ENCODE measurements at regions not wholly inside any gene's neighbourhood (a gene's known extent, or its start where the extent isn't known, plus 50 kb on each side); places are given as distances from the start of the nearest gene placed in this dataset.

GRCh38 chr16:79809376-79809775, 208.8 kb upstream of the MAF start:
- no peak for DNase-seq

- DNase-seq, result no peak
These were observed 208.2 kb upstream of the MAF start for GRCh38 chr16:79808731-79809130.

DNA sequence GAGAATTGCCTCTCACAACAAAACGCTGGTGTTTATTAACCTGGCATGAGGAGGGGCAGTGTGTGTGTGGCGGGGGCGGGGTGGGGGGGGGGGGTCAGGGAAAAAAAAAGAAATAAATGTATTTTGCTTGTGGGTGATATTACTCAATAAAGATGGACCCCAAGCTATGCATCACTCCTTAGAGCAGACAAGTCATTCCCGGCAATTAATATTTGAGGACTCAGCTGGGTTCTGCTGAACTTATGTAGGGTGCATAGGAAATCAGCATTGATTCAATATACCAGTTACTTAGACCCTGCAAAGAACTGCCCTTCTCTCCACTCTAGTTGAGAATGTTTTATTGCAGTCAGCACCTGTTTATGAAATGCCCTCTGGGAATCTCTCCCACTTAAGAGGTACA, 206.2 kb upstream of the MAF start:
- no peak for DNase-seq

GRCh38 chr16:79805621-79806020, 205.1 kb upstream of the MAF start:
- DNase-seq, result no peak

DNA sequence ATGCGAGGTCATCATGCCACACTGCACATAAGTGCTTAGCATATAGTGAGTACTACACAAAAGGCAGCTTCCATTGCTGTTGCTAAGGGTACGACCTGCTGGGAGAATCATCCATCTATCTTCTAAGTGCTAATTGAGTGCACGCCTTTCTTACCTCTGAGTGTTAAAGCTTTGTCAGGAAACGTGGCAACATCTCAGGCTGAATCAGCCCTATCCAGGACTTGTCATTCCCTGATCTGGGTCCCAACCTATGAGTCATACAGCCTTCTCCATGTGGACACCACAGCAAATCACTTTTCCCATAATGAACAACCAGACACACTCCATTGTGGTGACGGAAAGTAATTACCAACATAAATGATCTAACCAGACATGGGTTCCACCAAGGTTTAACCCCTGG, 201.1 kb upstream of the MAF start:
- DNase-seq, result no peak

DNA sequence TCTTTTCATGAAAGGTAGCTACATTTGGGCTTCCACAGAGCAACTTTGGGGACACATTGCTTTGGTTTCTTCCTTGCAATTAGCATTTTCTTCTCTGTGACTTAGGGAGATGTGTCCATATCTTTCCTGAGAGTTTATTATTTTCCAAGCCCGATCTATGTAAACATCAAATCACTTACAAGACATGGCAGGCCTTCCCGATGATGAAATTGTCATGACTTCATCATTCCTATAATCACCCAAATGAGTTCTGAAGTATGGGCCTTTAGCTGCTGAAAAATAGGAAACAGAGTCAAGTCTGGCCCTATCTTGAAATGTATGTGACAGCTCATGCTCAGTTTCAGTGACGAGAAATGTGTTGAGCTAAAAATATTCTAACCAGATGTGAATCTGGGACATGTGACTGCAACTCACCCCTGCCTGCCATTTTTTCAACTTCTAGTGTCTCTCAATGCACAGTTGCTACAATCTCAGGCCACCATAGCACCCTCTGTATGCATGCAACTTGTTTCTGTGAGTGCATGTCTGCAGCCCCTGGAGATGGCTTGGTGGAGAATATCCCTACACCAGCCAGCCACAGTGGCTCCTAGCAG, 199.6 kb upstream of the MAF start:
- no peak for DNase-seq

DNA sequence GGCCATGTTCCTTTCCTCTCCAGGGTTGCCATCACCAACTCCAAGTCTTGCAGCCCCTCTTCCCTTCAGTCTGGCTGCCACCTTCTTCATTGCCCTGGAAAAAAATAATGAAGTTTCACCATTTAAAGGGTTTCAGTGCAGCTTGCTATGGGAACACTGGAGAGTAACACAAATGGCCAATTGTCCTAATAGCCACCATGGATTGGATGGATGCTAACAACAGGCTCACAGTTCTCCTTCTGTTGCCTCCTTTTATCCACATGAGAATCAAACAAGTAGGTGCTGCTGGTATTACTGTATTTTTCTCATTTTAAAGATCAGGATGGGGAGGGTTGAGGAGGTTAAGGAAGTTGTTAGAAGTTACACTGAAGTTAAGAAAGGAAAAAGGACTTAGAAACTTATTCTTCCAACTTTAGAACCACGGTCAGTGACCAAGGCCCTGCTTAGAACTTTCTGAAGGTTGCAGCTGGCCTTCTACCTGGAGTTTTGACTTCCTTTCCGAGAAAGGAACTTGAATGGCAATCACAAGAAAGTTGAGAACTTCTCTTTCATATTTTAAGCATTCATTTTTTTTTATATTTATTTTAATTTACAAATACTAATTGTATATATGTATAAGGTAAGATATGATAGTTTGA, 198.0 kb upstream of the MAF start:
- no peak for DNase-seq

- no peak for DNase-seq
These were observed 196.9 kb upstream of the MAF start for GRCh38 chr16:79797486-79797885.

GRCh38 chr16:79795556-79795955, 195.0 kb upstream of the MAF start:
- DNase-seq, result no peak

GRCh38 chr16:79794941-79795340, 194.4 kb upstream of the MAF start:
- DNase-seq, result no peak

DNA sequence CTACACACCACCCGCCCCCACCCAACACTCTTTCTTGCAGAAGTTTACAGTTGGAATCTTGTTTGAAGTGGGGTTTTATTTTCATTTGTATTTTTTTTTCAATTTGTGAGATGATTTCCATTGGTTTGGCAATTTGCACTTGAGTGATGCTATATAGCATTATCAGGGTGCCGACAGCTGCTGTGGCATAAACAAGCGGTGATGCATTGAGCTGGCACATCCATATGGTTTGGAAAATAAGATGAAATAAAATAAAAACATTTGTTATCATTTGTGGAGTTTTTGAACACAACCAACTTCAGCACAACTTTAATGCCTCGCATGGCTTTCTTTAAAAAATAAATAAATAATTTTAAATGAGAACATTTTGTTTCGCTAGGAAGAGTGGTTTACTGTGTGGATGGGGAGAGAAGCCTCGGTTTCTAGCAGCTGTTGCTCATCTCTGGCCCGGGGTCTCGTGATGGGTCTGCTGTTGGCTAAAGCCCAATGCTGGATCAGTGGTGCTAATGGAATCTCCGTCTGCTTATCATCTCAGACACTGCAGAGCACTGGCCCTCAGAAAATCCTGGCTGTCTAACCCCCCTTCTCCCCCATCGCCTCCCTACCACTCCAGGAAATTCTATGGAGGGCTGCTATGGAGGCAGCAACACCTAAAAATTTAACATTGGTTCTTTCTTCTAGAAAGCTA, 192.3 kb upstream of the MAF start:
- DNase-seq, result no peak

GRCh38 chr16:79792076-79792475, 191.5 kb upstream of the MAF start:
- DNase-seq, result no peak

DNA sequence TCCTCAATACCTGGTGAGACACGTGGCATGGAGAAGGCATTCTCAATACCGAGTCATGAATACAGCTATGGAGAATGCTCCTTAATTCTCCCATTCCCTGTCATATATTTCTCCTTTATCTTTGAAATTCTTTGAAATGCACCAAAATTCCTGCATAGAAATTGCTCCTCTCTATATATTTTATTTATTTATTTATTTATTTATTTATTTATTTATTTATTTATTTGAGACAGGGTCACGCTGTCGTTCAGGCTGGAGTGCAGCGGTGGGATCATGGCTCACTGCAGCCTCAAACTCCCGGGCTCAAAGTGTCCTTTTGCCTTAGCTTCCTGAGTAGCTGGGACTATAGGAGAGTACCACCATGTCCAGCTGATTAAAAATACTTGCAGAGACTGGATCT, 190.3 kb upstream of the MAF start:
- DNase-seq, result no peak

GRCh38 chr16:79788949-79789348, 188.4 kb upstream of the MAF start:
- no peak for DNase-seq

GRCh38 chr16:79786389-79786788, 185.9 kb upstream of the MAF start:
- DNase-seq, result no peak

GRCh38 chr16:79784007-79784406, 183.5 kb upstream of the MAF start:
- DNase-seq, result no peak

DNA sequence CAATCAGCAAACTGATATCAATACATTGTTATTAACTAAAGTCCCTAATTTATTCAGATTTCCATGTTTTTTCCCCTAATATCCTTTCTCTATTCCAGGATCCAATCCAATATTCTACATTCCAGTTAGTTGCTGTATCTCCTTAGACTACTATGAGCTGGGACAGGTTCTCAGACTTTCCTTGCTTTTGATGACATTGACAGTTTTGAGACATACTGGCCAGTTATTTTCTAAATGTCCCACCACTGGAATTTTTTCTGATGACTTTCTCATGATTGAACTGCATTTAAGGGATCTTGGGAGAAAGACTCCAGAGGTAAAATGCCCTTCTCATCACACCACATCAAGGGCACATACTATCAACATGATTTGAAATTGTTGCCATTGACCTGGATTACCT, 177.1 kb upstream of the MAF start:
- no peak for DNase-seq

- no peak for DNase-seq
These were observed 175.8 kb upstream of the MAF start for GRCh38 chr16:79776243-79776847.

DNA sequence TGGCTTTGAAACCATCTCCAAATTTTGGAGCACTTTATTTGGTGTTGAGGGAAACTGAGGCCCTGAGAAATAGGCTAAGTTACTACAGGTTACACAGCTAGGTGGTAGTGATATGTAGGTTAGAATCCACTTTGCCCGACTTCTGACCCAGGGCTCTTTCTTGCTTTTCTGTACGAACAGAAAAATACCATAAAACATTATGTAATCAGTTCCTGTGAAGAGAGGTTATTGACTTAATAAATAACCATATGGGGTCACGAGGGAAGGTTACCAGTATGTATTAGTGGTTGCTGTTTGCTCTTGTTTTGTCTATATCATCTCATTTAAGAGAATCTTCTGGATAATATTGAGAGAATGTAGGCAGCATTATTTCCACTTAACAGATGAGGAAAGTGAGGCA, 172.2 kb upstream of the MAF start:
- no peak for DNase-seq

DNA sequence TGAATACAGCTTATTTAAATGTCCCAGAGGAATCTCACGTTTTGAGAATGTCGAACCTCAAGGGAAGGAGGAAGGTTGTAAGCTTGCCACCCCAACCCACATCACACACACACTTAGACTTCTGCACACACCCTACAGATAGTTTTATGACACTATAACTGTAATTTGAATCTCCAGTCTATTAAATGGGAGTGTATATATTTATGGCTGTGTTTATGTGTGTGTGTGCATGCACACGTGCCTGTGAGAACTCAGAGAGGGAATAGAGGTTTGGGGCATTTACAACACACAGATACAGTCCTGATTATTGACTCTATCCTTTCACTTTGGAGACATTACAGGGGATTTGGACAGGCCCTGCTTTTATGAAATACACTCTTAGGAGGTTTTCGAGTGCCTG, 171.5 kb upstream of the MAF start:
- DNase-seq, result no peak

DNA sequence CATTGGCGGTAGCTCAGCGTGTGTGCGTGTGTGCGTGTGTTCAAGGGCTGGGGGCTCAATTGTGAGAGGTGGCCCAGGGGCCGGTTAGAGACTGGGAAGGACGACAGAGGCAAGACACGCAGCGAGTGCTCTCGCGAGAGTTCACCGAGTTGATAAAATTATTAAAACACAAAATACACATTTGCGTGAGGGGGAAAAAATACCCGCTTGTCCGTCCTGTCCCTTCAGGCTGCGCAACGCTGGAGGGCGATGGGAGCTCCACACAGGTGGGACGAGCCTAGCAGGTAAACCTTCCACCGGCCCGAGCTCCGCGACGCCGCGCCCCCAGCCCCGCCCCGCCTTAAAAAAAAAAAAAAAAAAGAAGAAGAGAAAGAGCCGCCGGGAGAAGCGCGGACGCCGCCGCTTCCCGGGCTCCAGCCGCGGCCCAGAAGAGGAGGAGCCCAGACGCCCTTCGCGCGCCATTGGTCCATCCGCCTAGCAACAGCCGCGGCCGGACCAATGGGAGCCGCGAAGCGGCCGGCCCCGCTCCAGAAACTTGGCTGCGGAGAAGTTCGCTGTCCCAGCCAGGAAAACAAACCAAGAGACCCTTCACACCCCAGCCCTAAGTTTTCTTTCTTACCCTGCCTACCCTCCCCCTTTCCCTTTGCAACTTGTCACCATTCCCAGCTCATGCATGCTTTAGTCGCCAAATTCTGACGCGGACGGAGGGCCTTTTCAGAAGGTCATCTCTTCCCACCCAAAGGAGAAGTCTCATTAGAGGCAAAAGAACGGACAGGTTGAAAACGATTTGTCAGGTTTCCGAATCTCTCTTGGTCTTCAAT, 169.9 kb upstream of the MAF start:
- peak; percentile 60 for DNase-seq

GRCh38 chr16:79769928-79770243, 169.3 kb upstream of the MAF start:
- no peak for DNase-seq

DNA sequence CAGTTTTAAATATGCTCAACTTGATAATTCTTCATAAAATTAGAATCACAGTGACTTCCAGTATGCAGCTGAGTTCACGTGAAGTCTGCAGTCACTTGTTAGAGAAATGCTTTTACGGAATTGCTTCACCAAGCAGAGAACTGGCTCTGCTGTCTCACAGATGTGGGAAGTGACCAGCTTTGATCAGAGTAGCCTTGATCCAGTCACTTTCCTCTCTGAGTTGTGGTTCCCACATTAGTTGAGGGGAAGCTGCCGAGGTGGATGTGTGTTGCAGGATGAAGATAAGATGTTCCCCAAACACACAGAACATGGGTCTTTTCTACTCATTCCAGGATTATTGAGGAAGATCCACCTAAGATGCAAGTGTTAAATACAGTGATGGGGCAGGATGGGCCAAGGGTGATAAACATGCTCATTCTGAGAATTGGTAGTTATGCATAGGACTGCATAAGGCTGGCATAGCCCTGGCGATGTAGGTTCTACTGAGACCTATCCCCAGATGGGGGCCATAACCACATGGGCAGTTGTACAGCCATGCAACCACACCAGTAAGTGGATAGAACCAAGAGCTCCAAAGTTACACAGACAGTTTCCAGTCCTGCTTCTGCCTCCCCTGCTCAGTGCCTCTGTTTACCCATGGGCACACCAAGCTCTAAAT, 168.9 kb upstream of the MAF start:
- DNase-seq, result no peak

Measured in stimulated activated naive CD4-positive, alpha-beta T cell treated with Interleukin-2 at 50 U/mL for 16 hours (primary cell).